GM21717 (cell line): ENCODE measurements at regions not wholly inside any gene's neighbourhood (a gene's known extent, or its start where the extent isn't known, plus 50 kb on each side); places are given as distances from the start of the nearest gene placed in this dataset.
"Not testable (repeated sequence)": the region's sequence is repeated elsewhere in the genome, so short reads cannot be mapped to it uniquely, and the experiment has no call there.

ENCODE experiments used
- ATAC-seq: cut with Tn5 transposase; IDR thresholded peaks from one replicate; pipeline ENCODE4 v1.9.1; 2021; ENCODE audit warnings: mild to moderate bottlenecking, moderate library complexity; ENCODE audit not compliant: unreplicated experiment

DNA sequence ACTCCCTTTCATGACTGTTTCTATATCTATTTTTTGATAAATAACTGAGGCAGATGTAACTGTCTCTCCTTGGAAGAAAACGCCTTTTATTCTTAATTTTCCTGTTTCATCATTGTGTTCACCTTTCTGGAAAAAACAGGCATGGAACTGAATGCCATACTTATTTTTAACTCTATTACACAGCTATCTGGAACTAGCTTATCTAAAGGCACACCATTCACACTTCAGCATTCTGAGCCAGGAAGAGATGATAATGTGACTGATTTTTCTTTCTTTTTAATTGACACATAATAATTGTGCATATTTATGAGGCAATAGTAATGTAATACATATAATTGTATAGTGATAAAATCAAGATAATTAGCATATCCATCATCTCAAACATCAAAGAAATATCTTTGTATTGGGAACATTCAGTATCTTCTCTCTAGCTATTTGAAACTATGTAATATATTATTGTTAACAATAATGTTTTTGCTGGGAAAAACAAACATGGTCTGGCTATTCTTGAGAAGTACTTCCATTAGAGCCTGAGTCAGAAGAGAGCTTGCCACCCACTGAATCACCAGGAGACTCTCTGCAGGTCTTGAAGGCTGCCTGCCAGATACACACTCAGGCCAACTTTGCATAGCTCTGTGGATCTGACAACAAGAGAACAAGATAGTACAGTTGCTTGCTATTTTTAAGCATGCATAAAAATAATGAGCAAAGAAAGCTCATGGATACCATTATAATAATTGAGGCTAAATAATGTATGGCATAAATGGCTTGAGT is 501.0 kb upstream of the EDIL3 start:
- ATAC-seq: no peak

DNA sequence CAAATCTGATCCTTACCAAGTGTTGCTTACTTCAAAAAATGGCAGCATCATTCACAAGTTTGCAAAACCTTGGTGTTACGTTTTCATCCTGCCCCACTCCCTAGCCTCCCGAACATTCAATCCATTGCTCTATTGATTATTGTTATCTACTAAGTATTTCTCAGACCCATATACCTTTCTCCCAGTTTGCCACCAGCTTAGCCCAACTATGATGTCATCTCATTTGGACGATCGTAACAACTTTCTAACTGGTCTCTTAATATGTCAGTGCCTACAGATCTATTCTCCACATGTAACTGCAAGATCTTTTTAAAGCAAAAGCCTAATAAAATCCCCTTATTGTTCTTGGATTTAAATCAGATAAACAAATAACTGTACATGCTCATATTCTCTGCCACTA is 497.1 kb upstream of the EDIL3 start:
- ATAC-seq: no peak

DNA sequence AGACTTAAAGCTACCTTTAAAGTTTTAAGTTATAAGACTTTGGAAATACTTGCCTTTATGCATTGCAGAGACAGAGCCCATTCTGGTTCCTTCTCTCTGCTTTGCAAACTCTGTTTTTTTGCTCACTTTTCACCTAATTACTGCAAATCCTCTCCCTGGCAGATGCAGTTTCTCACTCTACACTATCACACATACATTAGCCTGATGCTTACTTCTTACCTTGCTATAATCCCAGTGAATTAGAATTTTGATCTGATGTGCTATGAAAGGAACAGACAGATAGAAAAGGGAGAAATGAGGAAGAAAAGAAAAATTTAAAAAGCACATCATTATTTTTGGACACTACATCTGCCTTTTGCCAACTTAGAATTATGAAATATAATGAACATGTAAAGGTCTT is 489.5 kb upstream of the EDIL3 start:
- ATAC-seq: no peak

DNA sequence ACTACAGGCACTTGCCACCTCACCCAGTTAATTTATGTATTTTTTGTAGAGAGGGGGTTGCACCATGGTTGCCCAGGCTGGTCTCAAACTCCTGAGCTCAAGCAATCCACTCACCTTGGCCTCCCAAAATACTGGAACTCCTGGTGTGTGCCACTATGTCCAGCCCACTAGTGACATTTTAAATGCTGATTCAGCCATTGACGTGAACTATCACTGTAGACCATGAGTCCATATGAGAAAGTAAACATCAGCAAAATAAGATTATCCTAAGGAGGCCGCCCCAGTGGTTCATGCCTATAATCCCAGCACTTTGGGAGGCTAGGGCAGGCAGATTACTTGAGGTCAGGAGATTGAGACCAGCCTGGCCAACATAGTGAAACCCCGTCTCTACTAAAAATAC is 488.1 kb upstream of the EDIL3 start:
- no peak for ATAC-seq

DNA sequence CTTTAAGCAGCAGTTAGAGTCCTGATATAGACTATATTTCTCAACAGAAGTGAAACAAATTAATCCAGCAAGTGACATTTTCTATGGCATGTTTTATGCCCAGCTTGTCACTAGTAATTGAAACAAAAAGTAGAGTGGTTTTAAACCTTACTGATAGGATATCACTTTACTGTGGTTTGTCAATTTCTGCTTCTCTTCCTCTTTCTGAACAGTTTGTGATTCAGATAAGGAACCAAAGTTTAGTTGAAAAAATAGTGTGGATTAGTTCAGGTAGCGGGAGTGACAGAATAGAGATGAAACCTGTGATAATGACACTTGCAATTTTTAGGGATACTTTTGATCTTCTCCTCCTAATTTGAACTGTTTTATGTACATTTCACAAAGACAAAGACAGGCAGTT is 485.7 kb upstream of the EDIL3 start:
- ATAC-seq: no peak

DNA sequence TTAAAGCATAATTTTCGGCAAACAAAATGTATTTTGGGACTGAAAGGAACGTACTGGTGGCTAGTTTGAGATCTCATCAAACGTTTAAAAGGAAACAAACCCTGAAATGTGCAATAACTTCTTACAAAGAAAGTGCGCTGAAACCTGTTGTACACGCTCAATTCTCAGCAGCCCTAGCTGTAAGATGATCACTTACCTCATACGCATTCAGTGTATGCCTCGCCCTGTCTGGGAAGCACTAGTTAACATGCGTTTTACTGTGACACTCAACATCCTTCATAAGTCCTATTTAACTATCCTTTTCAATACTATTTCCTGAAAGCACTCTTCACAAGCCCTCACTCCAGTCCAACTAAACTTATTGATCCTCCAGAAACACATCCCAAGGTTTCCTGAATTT is 485.0 kb upstream of the EDIL3 start:
- ATAC-seq: no peak

DNA sequence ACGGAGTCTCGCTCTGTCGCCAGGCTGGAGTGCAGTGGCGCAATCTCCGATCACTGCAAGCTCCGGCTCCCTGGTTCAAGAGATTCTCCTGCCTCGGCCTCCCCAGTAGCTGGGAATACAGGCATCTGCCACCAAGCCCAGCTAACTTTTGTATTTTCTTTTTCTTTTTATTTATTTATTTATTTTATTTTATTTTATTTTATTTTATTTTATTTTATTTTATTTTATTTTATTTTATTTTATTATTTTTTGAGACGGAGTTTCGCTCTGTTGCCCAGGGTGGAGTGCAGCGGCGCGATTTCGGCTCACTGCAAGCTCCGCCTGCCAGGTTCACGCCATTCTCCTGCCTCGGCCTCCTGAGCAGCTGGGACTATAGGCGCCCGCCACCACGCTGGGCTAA is 479.3 kb upstream of the EDIL3 start:
- ATAC-seq: not testable (repeated sequence)

DNA sequence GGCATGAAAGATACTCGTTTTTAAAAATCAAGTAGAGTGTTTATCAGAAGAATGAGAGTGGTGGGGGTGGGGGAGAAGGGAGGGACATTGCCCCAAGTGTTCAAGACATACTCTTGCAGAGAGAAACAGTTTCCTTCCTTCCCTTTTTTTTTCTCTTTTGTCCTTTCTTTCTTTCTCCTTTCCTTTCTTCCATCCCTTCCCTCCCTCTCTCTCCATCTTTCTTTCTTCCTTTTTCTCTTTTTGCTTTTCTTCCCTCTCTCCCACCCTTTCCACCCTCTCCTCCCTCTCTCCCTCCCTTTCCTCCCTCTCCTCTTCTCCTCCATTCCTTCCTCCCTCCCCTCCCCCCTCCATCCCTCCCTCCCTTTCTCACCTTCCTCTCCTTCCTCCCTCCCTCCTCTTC is 478.3 kb upstream of the EDIL3 start:
- no peak for ATAC-seq

DNA sequence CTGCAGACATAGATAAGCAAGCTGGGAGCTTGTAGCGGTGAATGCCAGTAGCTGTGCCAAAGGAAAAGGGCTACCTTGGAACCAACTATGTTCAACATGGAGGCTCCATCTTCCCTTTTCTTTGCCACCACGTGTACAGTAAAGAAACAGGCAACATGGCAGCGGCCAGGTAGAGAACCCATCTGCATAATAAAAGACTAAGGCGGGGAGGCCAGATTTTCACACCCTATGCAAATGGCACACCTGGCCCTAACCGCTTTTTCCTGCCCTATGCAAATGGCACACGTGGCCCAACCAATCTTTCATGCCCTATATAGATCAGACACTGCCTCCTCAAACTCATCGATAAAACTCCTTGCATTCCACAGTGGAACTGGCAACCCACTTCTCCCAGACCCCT is 477.5 kb upstream of the EDIL3 start:
- no peak for ATAC-seq

DNA sequence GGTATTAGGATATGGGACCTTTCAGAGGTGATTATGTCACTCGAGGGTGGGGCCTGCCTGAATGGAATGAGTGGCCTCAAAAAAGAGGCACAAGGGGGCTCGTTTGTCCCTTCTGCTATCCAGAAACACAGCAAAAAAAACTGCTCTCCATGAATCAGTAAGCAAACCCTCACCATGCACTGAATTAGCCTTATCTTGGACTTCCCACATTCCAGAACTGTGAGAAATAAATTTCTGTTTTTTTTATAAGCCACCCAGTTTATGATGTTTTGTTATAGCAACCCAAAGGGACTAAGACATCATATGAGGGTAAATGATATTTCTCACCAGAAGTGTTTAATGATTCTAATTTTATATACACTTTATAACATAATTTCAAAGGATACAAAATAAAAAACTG is 476.6 kb upstream of the EDIL3 start:
- ATAC-seq: no peak

DNA sequence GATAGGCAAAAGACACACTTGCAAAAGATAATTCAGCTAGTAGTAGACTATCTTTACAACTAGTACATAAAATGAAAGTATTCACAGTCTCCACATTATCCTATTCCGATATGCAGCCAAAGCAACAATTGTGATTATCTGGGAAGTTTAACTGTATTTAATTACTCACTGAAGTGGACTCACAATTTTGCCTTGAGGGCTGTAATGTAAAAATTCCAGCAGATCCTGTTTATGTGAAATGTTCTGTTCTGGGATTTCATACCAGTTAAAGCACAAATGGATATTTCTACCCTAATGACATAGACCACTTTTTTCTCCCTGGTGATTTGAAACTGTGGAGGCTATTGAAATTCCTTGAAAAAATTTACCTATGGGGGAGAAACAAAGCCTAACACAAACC is 474.4 kb upstream of the EDIL3 start:
- no peak for ATAC-seq

DNA sequence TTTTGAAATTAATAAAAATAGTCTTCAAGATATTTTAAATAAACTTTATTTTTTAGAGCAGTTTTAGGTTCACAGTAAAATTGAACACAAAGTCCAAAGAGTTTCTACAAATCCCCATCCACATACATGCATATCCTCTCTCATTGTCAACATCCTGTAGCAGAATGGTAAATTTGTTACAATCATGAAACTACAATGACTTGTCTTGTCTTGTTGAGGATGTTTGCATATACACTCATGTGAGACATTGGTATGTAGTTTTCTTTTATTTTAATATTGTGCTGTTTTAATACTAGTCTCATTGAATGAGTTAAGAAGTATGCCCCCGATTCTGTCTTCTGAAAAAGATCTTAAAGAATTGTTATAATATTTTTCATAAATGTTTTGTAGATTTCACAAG is 447.0 kb upstream of the EDIL3 start:
- ATAC-seq: no peak

DNA sequence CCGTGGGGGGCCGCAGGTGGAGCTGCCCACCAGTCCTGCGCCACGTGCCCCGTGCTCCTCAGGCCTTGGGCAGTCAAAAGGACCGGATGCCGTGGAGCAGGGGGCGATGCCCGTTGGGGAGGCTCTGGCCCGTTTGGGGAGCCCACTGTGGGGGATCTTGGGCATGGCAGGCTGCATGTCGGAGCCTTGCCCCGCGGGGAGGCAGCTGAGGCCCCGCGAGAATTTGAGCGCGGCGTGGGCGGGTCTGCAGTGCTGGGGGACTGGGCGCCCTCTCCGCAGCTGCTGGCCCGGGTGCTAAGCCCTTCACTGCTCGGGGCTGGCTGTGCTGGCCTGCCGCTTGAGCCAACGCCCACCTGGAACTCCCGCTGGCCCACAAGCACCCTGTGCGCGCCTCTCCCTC is 445.6 kb upstream of the EDIL3 start:
- no peak for ATAC-seq

DNA sequence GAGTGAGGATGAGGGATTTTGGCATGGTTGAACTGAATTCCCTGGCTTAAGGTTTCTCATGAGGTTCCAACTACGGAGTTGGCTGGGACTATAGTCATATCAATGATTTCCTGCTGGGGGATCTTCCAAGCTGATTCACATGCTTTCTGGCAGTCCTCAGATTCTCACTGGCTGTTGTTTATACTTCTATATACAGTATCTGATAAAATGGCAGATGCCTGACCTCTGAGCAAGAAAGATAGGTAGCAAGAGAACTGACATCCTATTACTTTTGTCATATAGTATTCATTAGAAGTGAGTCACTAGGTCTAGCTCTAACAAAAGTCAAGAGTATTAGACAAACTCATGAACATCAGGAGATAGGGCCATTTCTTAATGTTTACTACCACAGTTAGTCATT is 440.9 kb upstream of the EDIL3 start:
- no peak for ATAC-seq

DNA sequence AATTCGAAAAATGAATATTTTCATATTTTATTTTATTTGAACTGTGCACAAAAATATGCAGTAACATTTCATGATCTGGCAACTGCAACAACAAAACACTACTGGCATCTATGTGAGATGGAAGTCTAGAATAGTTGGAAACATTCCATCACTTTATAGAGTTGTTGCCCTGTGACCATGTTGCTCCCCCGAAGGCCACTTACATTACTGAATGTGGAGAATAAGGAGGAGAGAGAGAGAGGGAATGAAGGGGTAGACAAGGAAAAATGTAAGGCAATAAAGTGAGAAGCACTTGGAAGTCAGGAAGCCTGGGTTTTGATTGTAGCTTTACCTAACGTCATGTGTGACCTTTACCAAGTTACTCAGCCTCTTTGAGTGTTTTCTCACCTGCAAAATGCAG is 437.2 kb upstream of the EDIL3 start:
- ATAC-seq: no peak

DNA sequence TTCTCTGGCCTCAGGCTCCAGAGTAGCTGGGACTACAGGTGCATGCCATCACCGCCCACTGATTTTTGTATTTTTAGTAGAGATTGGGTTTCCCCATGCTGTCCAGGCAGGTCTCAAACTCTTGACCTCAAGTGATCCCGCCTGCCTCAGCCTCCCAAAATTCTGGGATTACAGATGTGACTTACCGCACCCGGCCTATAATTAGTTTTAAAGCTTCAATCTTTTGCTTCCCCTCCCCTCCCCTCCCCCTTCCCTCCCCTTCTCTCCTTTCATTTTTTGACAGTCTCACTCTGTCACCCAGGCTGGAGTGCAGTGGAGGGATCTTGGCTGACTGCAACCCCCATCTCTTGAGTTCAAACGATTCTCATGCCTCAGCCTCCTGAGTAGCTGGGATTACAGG is 433.3 kb upstream of the EDIL3 start:
- ATAC-seq: no peak

DNA sequence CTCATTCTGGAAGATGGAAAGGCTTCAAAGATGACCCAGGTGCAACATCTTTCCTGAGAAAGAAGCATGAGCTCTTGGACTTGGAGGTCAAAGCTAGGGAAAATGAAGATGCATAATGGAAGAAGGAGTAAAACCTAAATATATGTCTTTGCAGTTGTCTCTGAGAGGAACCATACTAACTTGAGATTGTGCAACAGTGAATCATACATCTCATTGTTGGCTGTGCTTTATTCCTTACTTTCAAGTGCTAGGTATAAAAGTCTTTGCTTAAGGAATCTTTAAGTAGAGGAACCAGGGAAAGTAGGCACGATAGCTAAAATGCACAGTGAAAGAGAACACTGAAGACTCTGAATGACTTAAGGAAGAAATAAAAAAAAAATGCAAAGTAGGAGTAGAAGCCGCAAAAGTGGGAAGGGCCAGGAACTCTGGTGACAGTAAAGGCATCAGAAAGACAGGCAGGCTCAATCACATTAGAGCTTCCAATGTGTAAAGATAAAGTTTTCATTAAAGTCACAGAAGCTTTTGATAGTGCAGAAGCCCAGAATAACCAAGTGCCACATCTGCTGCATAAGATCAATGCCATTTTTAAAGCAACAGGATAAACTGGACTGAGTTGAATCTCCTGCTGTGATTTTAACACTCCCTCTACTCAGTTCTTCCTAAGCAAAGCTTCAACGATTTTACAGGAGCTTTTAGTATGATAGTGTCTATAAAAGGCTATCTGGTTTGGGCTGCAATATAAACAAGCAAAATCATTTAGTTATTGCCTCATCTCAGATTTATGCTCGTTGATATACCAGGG is 432.3 kb upstream of the EDIL3 start:
- ATAC-seq: no peak

DNA sequence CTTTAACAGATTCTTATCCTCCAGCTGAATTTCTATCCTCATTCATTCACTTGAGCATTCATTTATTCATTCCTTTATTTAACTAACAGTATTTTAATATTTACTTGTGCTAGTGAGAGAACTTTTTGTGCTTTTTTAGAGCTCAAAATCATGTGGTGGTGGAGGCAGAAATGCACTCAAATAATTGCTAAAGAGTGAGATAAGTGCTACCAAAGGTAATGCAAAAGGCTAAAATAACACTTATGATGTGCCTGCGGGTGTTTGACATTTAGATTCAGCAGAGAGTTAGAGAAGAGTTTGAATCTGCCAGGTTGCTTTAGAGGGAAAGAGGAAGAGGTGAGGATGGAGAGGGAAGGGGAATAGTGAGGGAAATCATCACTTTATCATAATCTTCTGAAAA is 431.5 kb upstream of the EDIL3 start:
- ATAC-seq: no peak

DNA sequence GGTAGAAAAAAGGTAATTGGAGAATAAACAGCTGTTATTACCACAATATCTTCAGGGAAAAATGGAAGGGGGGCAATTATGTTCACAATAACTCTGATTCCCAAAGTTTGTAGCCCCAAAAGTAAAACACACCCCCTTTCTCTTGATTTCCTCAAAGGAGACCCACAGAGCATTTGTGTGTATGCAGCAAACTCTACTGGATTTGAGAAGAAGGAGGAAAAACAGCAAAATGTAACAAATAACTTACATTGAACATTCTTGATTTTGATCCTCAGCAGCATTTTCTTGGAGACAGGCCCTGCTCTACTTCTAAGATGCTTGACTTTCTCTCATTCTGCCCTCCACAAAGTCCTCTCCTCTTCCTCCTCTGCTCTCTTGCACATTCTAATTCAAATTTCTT is 420.8 kb upstream of the EDIL3 start:
- ATAC-seq: no peak

DNA sequence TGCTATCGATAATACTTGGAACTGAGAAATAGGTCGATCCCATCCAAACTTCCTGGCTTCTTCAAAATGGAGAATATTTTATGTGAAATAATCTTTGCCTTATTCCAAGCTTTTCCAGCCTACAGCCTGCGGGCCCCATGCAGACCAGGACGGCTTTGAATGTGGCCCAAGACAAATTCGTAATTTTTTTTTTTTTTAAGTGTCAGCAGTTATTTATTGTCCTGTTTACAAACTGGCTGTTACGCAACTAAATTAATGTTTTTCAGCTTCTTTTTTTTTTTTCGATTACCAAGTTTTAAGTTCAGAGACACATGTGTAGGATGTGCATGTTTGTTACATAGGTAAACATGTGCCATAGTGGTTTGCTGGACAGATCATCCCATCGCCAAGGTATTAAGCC is 411.7 kb upstream of the EDIL3 start:
- no peak for ATAC-seq

DNA sequence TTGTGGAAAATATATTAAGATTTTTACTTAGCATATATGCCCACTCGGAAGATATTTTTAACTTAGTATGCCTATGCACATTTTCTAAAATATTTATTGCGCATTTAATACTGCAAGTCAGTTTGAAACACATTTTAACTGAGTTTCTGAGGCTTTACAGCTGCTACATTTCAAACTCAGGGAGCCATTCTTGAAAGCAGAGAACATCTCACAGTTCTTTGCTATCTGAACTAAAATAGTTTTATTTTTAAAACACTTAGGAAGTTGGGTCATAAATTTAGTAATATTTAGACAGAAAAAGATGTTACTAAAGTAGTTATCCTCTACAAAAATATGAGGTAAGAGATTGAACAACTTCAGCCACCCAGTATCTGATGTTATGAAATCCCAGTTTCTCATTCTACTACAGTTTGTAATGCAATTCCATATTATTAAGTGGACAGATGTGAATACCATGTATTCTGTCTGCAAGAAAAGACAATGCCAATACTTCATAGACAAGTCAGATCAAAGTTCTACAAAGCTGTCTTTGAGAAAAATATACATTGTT is 409.9 kb upstream of the EDIL3 start:
- ATAC-seq: no peak

DNA sequence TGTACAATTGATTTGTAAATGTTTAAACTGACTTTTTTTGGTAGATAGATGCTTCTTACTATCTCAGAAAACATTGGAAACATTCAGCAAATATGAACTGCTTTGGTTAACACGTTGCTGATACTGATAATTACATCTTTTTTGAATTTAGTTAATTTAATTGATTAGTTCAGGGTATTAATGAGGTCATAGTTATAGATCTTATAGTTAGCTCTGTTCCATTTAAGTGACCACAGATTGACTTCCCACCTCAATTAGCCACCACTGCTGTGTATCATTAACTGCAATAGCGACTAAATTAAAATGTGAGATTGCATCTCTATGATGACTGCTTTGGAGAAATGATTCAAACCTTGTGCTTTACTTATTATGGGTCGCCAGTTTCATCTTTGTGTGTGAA is 407.1 kb upstream of the EDIL3 start:
- ATAC-seq: no peak
